HEK293T (cell line): ENCODE measurements at regions not wholly inside any gene's neighbourhood (a gene's known extent, or its start where the extent isn't known, plus 50 kb on each side); places are given as distances from the start of the nearest gene placed in this dataset.

Experiments used
- FOXA1 ChIP-seq: fragments of 450-650 bp; IDR thresholded peaks from 2 replicates; pipeline ENCODE4 v1.6.1; 2016; ENCODE audit warnings: mild to moderate bottlenecking
- FOXK2 ChIP-seq: fragments of 450-650 bp; IDR thresholded peaks from 2 replicates; pipeline ENCODE4 v1.6.1; 2016; ENCODE audit warnings: mild to moderate bottlenecking
- HDGF ChIP-seq: fragments of 450-650 bp; IDR thresholded peaks from 2 replicates; pipeline ENCODE4 v1.6.1; 2017; ENCODE audit warnings: antibody characterized with exemption, borderline replicate concordance
- SP1 ChIP-seq: fragments of 450-650 bp; IDR thresholded peaks from 2 replicates; pipeline ENCODE4 v1.6.1; 2017
- TARDBP ChIP-seq: fragments of 450-650 bp; IDR thresholded peaks from 2 replicates; pipeline ENCODE4 v1.6.1; 2016
- TF ChIP-seq, protein P1 (sequence below): fragments of 450-650 bp; IDR thresholded peaks from 2 replicates; pipeline ENCODE4 v1.6.1; 2016

DNA sequence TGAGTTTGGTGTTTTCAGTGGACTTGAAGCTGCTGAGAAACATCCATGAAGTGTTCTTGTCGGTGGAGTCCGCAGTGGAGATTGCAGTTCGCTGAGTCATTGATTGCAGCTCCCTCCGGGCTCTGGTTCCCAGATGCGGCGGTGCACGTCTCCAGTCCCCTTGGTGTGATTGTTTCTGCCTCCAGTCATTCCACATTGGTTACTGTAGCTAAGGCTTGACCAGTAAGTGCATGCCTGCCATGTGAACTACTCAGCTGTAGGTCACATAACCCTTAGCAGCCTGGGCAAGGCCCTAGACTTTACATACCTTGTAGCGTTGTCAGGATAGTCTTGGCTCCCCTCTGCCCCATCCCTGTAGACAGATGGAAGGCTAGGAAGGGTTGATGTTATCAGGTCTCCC lies 53.8 kb upstream of the CLCN4 start:
- TF ChIP-seq FOXK2: no peak
- TF ChIP-seq FOXA1: no peak
- TF ChIP-seq HDGF: no peak
- no peak for TF ChIP-seq SP1
- TF ChIP-seq, protein P1, sequence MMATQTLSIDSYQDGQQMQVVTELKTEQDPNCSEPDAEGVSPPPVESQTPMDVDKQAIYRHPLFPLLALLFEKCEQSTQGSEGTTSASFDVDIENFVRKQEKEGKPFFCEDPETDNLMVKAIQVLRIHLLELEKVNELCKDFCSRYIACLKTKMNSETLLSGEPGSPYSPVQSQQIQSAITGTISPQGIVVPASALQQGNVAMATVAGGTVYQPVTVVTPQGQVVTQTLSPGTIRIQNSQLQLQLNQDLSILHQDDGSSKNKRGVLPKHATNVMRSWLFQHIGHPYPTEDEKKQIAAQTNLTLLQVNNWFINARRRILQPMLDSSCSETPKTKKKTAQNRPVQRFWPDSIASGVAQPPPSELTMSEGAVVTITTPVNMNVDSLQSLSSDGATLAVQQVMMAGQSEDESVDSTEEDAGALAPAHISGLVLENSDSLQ: no peak
- TF ChIP-seq TARDBP: no peak
